ENCODE measurements at regions not wholly inside any gene's neighbourhood (a gene's known extent, or its start where the extent isn't known, plus 50 kb on each side); places are given as distances from the start of the nearest gene placed in this dataset.
"Not testable (repeated sequence)": the region's sequence is repeated elsewhere in the genome, so short reads cannot be mapped to it uniquely, and the experiment has no call there.

GRCh38 chr6:71360556-71361335 lies 72.1 kb downstream of the OGFRL1 start:
- TF ChIP-seq YY1 (IDR thresholded peaks at IDR 0.05; ENCODE audit: insufficient read depth, insufficient read length); ZNF274 (IDR thresholded peaks at IDR 0.05; ENCODE audit: low read depth, low read length); SUZ12 (IDR thresholded peaks at IDR 0.05; ENCODE audit: extremely low read depth, insufficient read depth, insufficient read length): not testable (repeated sequence)

Measured in NT2/D1 (cell line).